ENCODE measurements at regions not wholly inside any gene's neighbourhood (a gene's known extent, or its start where the extent isn't known, plus 50 kb on each side); places are given as distances from the start of the nearest gene placed in this dataset.

GRCh38 chr1:68308034-68308433, 75.7 kb upstream of the WLS start:
- H3K27ac Mint-ChIP-seq: no peak overlapping the region
- H3K4me1 Mint-ChIP-seq: peaks cover 0 to 2% of the 10 kb centered on the region in 2 experiments; a peak in 1 of 4 replicates
- H4K91ac ChIP-seq (ENCODE audit: insufficient read length, low read depth, low read length): no peak overlapping the region
- H3K36me3 Mint-ChIP-seq (ENCODE audit: insufficient read depth in 1 of 3, low read depth in 3 of 3): no peaks in the 10 kb centered on the region
- H2BK12ac ChIP-seq (ENCODE audit: insufficient read length, low read depth, low read length): no peak overlapping the region
- no peak for TF ChIP-seq CTCF (conservative IDR thresholded peaks at IDR 0.05)
- H2BK15ac ChIP-seq (ENCODE audit: low read depth, low read length): no peak overlapping the region
- H3K23me2 ChIP-seq (ENCODE audit: insufficient read length, low read depth, low read length, poor library complexity, severe bottlenecking): no peaks in the 10 kb centered on the region
- no peak overlapping the region for H3K27ac ChIP-seq (ENCODE audit: insufficient read length, low read depth, low read length)
- no peak overlapping the region for H3K4me2 ChIP-seq (ENCODE audit: insufficient read depth, insufficient read length, low read length)
- no peak overlapping the region for H2BK120ac ChIP-seq (ENCODE audit: low read depth, low read length, poor library complexity, severe bottlenecking)
- no peaks in the 10 kb centered on the region for H3K79me1 ChIP-seq (ENCODE audit: insufficient read depth, low read depth, low read length, poor library complexity, severe bottlenecking)
- no peak overlapping the region for H4K8ac ChIP-seq (replicated peaks; ENCODE audit: insufficient read length, low read depth, low read length)
- H3K14ac ChIP-seq (ENCODE audit: insufficient read depth, low read length): no peak overlapping the region
- no peaks in the 10 kb centered on the region; the same call in 1 of the 2 replicates for H3K27me3 ChIP-seq (ENCODE audit: insufficient read depth, low read length)
- H3K18ac ChIP-seq (ENCODE audit: insufficient read length, low read depth, low read length): no peak overlapping the region
- H3K79me2 ChIP-seq (ENCODE audit: insufficient read depth, low read length): no peaks in the 10 kb centered on the region
- H4K5ac ChIP-seq (ENCODE audit: insufficient read length, low read depth, low read length): no peak overlapping the region
- H2AFZ ChIP-seq (ENCODE audit: low read length): no peak overlapping the region
- no peak overlapping the region for H3K9ac ChIP-seq (ENCODE audit: extremely low read depth, insufficient read length, low read length)
- H3K23ac ChIP-seq (ENCODE audit: insufficient read length, low read depth, low read length): no peak overlapping the region
- no peak overlapping the region for H2AK5ac ChIP-seq (ENCODE audit: insufficient read length, low read length)
- no peak overlapping the region for H2BK20ac ChIP-seq (ENCODE audit: low read depth, low read length, poor library complexity, severe bottlenecking)
- H4K20me1 ChIP-seq (ENCODE audit: control insufficient read depth, insufficient read depth, insufficient read length): no peaks in the 10 kb centered on the region
- no CpG with 5 or more reads among the region's 1 CpG for WGBS (ENCODE audit: extremely low coverage, insufficient read length, low lambda C conversion rate)
- no peak for DNase-seq
- H3K4me3 Mint-ChIP-seq: no peak overlapping the region
- no peaks in the 10 kb centered on the region for H3K9me3 ChIP-seq (ENCODE audit: control insufficient read depth, low read depth, low read length)
- peaks cover 54% of the 10 kb centered on the region for H3K27me3 Mint-ChIP-seq (ENCODE audit: low read depth)
- H3K56ac ChIP-seq (ENCODE audit: insufficient read length, low read depth, low read length): no peak overlapping the region
- no peaks in the 10 kb centered on the region for H3K9me3 Mint-ChIP-seq
- no peak overlapping the region for H2BK5ac ChIP-seq (ENCODE audit: insufficient read length, low read length)
- no peak overlapping the region for H3T11ph ChIP-seq (ENCODE audit: low read length)
- no peak overlapping the region for H3K4ac ChIP-seq (ENCODE audit: low read depth, low read length)
- no peaks in the 10 kb centered on the region for H3K4me1 ChIP-seq (ENCODE audit: insufficient read depth, low read length)
